ENCODE measurements at regions not wholly inside any gene's neighbourhood (a gene's known extent, or its start where the extent isn't known, plus 50 kb on each side); places are given as distances from the start of the nearest gene placed in this dataset.

DNA sequence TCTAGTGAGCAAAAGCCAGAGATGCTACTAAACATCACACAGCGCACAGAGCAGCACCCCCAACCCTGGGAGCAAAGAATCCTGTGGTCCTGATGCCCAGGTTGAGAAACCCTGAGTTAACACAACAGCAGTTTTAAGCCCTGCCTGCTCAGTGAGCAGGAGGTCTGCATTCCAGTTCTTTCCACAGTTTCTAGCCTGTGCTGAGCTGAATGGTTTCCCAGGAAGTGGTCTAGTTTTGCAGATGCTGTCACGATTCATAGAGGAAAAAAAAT is 171.1 kb upstream of the PROK2 start:
- Histone ChIP-seq H4K20me1 (ENCODE audit: control insufficient read depth, insufficient read depth, insufficient read length) (no peaks in the 10 kb centered on the region), H2BK120ac (ENCODE audit: low read depth, low read length, poor library complexity, severe bottlenecking) (no peak overlapping the region), H3K23ac (ENCODE audit: insufficient read length, low read depth, low read length) (no peak overlapping the region), H3K27me3 (ENCODE audit: insufficient read depth, low read length) (no peaks in the 10 kb centered on the region), H2BK5ac (ENCODE audit: insufficient read length, low read length) (no peak overlapping the region), H3K79me1 (ENCODE audit: insufficient read depth, low read depth, low read length, poor library complexity, severe bottlenecking) (no peaks in the 10 kb centered on the region), H3K18ac (ENCODE audit: insufficient read length, low read depth, low read length) (no peak overlapping the region), H3K56ac (ENCODE audit: insufficient read length, low read depth, low read length) (no peak overlapping the region), H3K4me1 (ENCODE audit: insufficient read depth, low read length) (peaks cover 11% of the 10 kb centered on the region; the same call in 1 of the 2 replicates), H2BK20ac (ENCODE audit: low read depth, low read length, poor library complexity, severe bottlenecking) (no peak overlapping the region), H2AFZ (ENCODE audit: low read length) (no peak overlapping the region), H2AK5ac (ENCODE audit: insufficient read length, low read length) (no peak overlapping the region), H2BK15ac (ENCODE audit: low read depth, low read length) (no peak overlapping the region), H3K79me2 (ENCODE audit: insufficient read depth, low read length) (no peaks in the 10 kb centered on the region), H4K5ac (ENCODE audit: insufficient read length, low read depth, low read length) (no peak overlapping the region), H3K4ac (ENCODE audit: low read depth, low read length) (no peak overlapping the region), H3K27ac (ENCODE audit: insufficient read length, low read depth, low read length) (no peak overlapping the region), H3K9me3 (ENCODE audit: control insufficient read depth, low read depth, low read length) (no peaks in the 10 kb centered on the region), H3K9ac (ENCODE audit: extremely low read depth, insufficient read length, low read length) (no peak overlapping the region), H3T11ph (ENCODE audit: low read length) (no peak overlapping the region), H4K8ac (replicated peaks; ENCODE audit: insufficient read length, low read depth, low read length) (no peak overlapping the region), H4K91ac (ENCODE audit: insufficient read length, low read depth, low read length) (no peak overlapping the region), H2BK12ac (ENCODE audit: insufficient read length, low read depth, low read length) (no peak overlapping the region), H3K23me2 (ENCODE audit: insufficient read length, low read depth, low read length, poor library complexity, severe bottlenecking) (no peaks in the 10 kb centered on the region), H3K14ac (ENCODE audit: insufficient read depth, low read length) (no peak overlapping the region), H3K4me2 (ENCODE audit: insufficient read depth, insufficient read length, low read length) (no peak overlapping the region)
- Mint-ChIP-seq H3K36me3 (ENCODE audit: insufficient read depth in 1 of 3, low read depth in 3 of 3) (peaks cover 1 to 3% (median 2%) of the 10 kb centered on the region in 3 experiments; a peak in 2 of 7 replicates), H3K4me1 (peaks cover 27 to 30% of the 10 kb centered on the region in 2 experiments), H3K4me3 (no peak overlapping the region), H3K27me3 (ENCODE audit: low read depth) (peaks cover 1% of the 10 kb centered on the region; the same call in 1 of the 2 replicates), H3K27ac (no peak overlapping the region), H3K9me3 (peaks cover 0 to 3% of the 10 kb centered on the region in 2 experiments; a peak in 1 of 5 replicates)
- no peak for DNase-seq
- TF ChIP-seq, protein P1, sequence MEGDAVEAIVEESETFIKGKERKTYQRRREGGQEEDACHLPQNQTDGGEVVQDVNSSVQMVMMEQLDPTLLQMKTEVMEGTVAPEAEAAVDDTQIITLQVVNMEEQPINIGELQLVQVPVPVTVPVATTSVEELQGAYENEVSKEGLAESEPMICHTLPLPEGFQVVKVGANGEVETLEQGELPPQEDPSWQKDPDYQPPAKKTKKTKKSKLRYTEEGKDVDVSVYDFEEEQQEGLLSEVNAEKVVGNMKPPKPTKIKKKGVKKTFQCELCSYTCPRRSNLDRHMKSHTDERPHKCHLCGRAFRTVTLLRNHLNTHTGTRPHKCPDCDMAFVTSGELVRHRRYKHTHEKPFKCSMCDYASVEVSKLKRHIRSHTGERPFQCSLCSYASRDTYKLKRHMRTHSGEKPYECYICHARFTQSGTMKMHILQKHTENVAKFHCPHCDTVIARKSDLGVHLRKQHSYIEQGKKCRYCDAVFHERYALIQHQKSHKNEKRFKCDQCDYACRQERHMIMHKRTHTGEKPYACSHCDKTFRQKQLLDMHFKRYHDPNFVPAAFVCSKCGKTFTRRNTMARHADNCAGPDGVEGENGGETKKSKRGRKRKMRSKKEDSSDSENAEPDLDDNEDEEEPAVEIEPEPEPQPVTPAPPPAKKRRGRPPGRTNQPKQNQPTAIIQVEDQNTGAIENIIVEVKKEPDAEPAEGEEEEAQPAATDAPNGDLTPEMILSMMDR (conservative IDR thresholded peaks at IDR 0.05) = no peak
- WGBS (ENCODE audit: extremely low coverage, insufficient read length, low lambda C conversion rate) = no CpG with 5 or more reads among the region's 2 CpGs

Measured in H9 (cell line).